Astrocyte of the spinal cord (primary cell): ENCODE measurements at regions not wholly inside any gene's neighbourhood (a gene's known extent, or its start where the extent isn't known, plus 50 kb on each side); places are given as distances from the start of the nearest gene placed in this dataset.

ENCODE experiments used
- DNase-seq: peaks from one replicate; pipeline ENCODE4 v3.0.0; 2011; ENCODE audit warnings: low read depth, low spot score
- H3K4me3 ChIP-seq: 2 replicates; pipeline ENCODE4 v1.5.1; 2011; ENCODE audit warnings: low read depth, mild to moderate bottlenecking, low read length, moderate library complexity
- in situ Hi-C: cut with HindIII; loops from 2 replicates; pipeline ENCODE4 v1.10.0; 2017; ENCODE audit warnings: low sequenced_read_pairs
- TF ChIP-seq, protein P1 (sequence below): IDR thresholded peaks from 2 replicates; pipeline ENCODE4 v1.5.1; 2012; ENCODE audit warnings: low read depth, mild to moderate bottlenecking, low read length, inconsistent platforms

DNA sequence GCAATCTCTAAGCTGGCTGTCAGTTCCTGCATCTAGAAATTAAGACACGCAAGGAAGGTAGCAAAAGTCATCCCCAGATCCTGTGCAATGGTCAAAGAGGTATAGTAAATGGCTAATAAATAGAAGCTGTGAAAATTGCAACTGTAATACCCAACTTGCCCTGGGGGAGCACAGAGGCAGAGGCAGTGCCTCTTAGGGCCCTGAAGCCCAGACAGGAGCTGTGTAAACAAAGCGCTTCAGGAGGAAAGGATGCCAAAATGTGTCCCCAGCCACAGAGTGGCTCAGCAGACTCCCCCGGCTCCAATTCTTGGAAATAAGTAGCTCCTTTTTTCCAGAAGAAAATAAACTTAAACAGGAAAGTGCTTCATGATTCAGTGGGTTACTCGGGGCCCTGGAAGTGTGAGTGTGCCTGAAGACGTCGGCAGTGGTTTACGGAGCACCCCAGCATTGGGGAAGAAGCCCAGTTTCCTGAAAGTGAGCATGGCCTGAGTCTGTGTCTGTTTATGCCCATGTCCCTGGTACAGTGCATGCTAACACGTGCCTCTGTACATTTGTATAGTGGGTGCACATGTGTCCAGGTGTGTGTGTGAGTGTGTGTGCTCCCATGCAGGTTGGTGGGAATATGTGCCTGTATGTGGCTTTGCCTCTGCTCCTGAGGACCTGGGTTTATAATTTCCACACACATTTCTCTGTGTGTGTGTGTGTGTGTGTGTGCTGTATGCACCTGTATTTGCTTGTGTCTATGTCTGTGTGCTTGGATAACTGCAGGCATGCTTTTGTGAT, 246.7 kb downstream of the MAFB start:
- H3K4me3 ChIP-seq = no peak overlapping the region
- in situ Hi-C loops = no loop called here
- TF ChIP-seq, protein P1, sequence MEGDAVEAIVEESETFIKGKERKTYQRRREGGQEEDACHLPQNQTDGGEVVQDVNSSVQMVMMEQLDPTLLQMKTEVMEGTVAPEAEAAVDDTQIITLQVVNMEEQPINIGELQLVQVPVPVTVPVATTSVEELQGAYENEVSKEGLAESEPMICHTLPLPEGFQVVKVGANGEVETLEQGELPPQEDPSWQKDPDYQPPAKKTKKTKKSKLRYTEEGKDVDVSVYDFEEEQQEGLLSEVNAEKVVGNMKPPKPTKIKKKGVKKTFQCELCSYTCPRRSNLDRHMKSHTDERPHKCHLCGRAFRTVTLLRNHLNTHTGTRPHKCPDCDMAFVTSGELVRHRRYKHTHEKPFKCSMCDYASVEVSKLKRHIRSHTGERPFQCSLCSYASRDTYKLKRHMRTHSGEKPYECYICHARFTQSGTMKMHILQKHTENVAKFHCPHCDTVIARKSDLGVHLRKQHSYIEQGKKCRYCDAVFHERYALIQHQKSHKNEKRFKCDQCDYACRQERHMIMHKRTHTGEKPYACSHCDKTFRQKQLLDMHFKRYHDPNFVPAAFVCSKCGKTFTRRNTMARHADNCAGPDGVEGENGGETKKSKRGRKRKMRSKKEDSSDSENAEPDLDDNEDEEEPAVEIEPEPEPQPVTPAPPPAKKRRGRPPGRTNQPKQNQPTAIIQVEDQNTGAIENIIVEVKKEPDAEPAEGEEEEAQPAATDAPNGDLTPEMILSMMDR = peak; percentile 22
- DNase-seq = peak; percentile 19

- no peak for DNase-seq
- in situ Hi-C loops = no loop called here
- H3K4me3 ChIP-seq = no peak overlapping the region
- TF ChIP-seq, protein P1 = no peak
These were observed 247.3 kb downstream of the MAFB start for GRCh38 chr20:40441771-40442170.

- H3K4me3 ChIP-seq = no peak overlapping the region
- in situ Hi-C loops = no loop called here
These were observed 250.7 kb downstream of the MAFB start for GRCh38 chr20:40438161-40438830.

GRCh38 chr20:40436011-40436410, 253.0 kb downstream of the MAFB start:
- TF ChIP-seq, protein P1 = no peak
- no peak for DNase-seq
- H3K4me3 ChIP-seq = no peak overlapping the region
- in situ Hi-C loops = no loop called here

More at GRCh38 chr20:40438161-40438830, 250.7 kb downstream of the MAFB start:
- DNase-seq = no peak
- TF ChIP-seq, protein P1 = no peak

- in situ Hi-C loops = no loop called here
- H3K4me3 ChIP-seq = no peak overlapping the region
- DNase-seq = no peak
- TF ChIP-seq, protein P1 = no peak
These were observed 253.7 kb downstream of the MAFB start for GRCh38 chr20:40435146-40435895.

DNA sequence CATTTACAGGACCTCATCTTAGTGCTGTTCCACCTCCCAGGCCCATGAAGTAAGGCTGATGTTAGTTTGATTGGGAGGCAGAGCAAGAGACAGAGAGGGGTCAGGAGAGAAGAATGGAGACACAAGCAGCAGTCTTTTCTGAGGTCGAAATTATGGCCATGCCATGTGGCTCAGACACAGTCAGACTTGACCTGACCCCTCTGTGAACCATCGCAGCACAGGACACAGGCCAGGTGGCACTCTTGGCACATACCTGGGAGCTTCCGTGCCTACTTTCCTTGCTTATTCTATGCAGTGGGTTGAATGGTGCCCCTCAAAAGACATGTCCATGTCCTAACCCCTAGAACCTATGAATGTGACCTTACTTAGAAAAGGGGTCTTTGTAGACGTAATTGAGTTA, 254.9 kb downstream of the MAFB start:
- no peak for DNase-seq
- in situ Hi-C loops = no loop called here
- no peak overlapping the region for H3K4me3 ChIP-seq
- TF ChIP-seq, protein P1 = no peak
